GM23338 (cell line): ENCODE measurements at regions not wholly inside any gene's neighbourhood (a gene's known extent, or its start where the extent isn't known, plus 50 kb on each side); places are given as distances from the start of the nearest gene placed in this dataset.
"Not testable (repeated sequence)": the region's sequence is repeated elsewhere in the genome, so short reads cannot be mapped to it uniquely, and the experiment has no call there.

Experiments
- ATAC-seq: fragments of 200-7000 bp; cut with Tn5 transposase; 3 replicates; pipeline ENCODE4 v1.9.1; 2020
- DNase-seq: peaks from one replicate; pipeline ENCODE4 v3.0.0-alpha.2; 2015; ENCODE audit warnings: low spot score
- H2AFZ ChIP-seq: fragments of 200-600 bp; sonication (generic); 2 replicates; pipeline ENCODE4 v1.8.0; 2016; ENCODE audit warnings: antibody characterized with exemption, mild to moderate bottlenecking, moderate library complexity
- H3F3A ChIP-seq: fragments of 200-600 bp; sonication (generic); replicated peaks from 2 replicates; pipeline ENCODE4 v1.8.0; 2017; ENCODE audit warnings: antibody characterized with exemption, mixed run types, low read depth
- H3K27ac ChIP-seq: fragments of 200-600 bp; sonication (generic); 2 replicates; pipeline ENCODE4 v1.6.1; 2016; ENCODE audit warnings: low read depth
- H3K27me3 ChIP-seq: fragments of 200-600 bp; sonication (generic); 2 replicates; pipeline ENCODE4 v1.8.0; 2016; ENCODE audit warnings: mild to moderate bottlenecking, mixed run types, moderate library complexity; ENCODE audit not compliant: insufficient read depth
- H3K36me3 ChIP-seq: fragments of 200-600 bp; sonication (generic); 2 replicates; pipeline ENCODE4 v1.8.0; 2016; ENCODE audit warnings: mild to moderate bottlenecking; ENCODE audit not compliant: insufficient read depth
- H3K4me1 ChIP-seq: fragments of 200-600 bp; sonication (generic); 2 replicates; pipeline ENCODE4 v1.8.0; 2016; ENCODE audit warnings: mild to moderate bottlenecking, moderate library complexity; ENCODE audit not compliant: insufficient read depth
- H3K4me2 ChIP-seq: fragments of 200-600 bp; sonication (generic); 2 replicates; pipeline ENCODE4 v1.7.1; 2017; ENCODE audit warnings: mixed run types
- H3K4me3 ChIP-seq: fragments of 200-600 bp; sonication (generic); 2 replicates; pipeline ENCODE4 v1.6.1; 2016; ENCODE audit warnings: mixed run types
- H3K79me2 ChIP-seq: fragments of 200-600 bp; sonication (generic); replicated peaks from 2 replicates; pipeline ENCODE4 v1.8.0; 2017; ENCODE audit warnings: mild to moderate bottlenecking; ENCODE audit not compliant: insufficient read depth
- H3K9me2 ChIP-seq: fragments of 200-600 bp; sonication (generic); 2 replicates; pipeline ENCODE4 v1.8.0; 2017; ENCODE audit not compliant: insufficient read depth
- H4K20me1 ChIP-seq: fragments of 200-600 bp; sonication (generic); replicated peaks from 2 replicates; pipeline ENCODE4 v1.8.0; 2017; ENCODE audit warnings: mild to moderate bottlenecking; ENCODE audit not compliant: insufficient read depth
- H3K27ac Mint-ChIP-seq: 2 replicates; pipeline ENCODE4 v1.8.0; 2020; ENCODE audit warnings: inconsistent platforms, mild to moderate bottlenecking, moderate library complexity, mixed read lengths
- H3K27me3 Mint-ChIP-seq: 3 replicates; pipeline ENCODE4 v1.8.0; 2022; ENCODE audit warnings: low read depth, mild to moderate bottlenecking, moderate library complexity, mixed read lengths, inconsistent platforms; ENCODE audit not compliant: insufficient read depth, poor library complexity
- H3K36me3 Mint-ChIP-seq: 3 replicates; pipeline ENCODE4 v1.8.0; 2021; ENCODE audit warnings: low read depth, mild to moderate bottlenecking, inconsistent platforms, moderate library complexity, mixed read lengths
- H3K4me1 Mint-ChIP-seq: 3 replicates; pipeline ENCODE4 v1.8.0; 2020; ENCODE audit warnings: mild to moderate bottlenecking, inconsistent platforms, mixed read lengths
- H3K4me3 Mint-ChIP-seq: 3 replicates; pipeline ENCODE4 v1.8.0; 2021; ENCODE audit warnings: moderate library complexity, mild to moderate bottlenecking, inconsistent platforms, mixed read lengths
- H3K9me3 Mint-ChIP-seq: 3 replicates; pipeline ENCODE4 v1.8.0; 2020; ENCODE audit warnings: moderate library complexity, mild to moderate bottlenecking, inconsistent platforms, mixed read lengths
- CTCF ChIP-seq, 2 experiments: fragments of 200-600 bp in 1 of 2; sonication (generic) in 1 of 2; conservative IDR thresholded peaks; 2 replicates each; pipeline versions ENCODE4 v1.5.1 to v1.6.1; 2016 to 2017; ENCODE audit warnings: antibody characterized with exemption in 2 of 2, low read depth in 2 of 2, mild to moderate bottlenecking in 2 of 2, moderate library complexity in 1 of 2
- ETS1 ChIP-seq: IDR thresholded peaks from 2 replicates; pipeline ENCODE4 v1.6.1; 2016; ENCODE audit warnings: antibody characterized with exemption
- EZH2 ChIP-seq: fragments of 200-600 bp; sonication (generic); IDR thresholded peaks from one replicate; pipeline ENCODE4 v1.8.0; 2017; ENCODE audit warnings: antibody characterized with exemption, mild to moderate bottlenecking, low read depth; ENCODE audit not compliant: unreplicated experiment
- POLR2AphosphoS5 ChIP-seq: IDR thresholded peaks from 2 replicates; pipeline ENCODE4 v1.6.1; 2016; ENCODE audit warnings: antibody characterized with exemption, low read depth
- REST ChIP-seq: IDR thresholded peaks from one replicate; pipeline ENCODE4 v1.6.1; 2018; ENCODE audit warnings: antibody characterized with exemption; ENCODE audit not compliant: unreplicated experiment
- STAT1 ChIP-seq: IDR thresholded peaks from one replicate; pipeline ENCODE4 v1.6.1; 2016; ENCODE audit warnings: antibody characterized with exemption; ENCODE audit not compliant: unreplicated experiment
- ZNF114 ChIP-seq: fragments of 250-450 bp; sonication (Bioruptor Pico); IDR thresholded peaks from 2 replicates; pipeline ENCODE4 v1.5.0; 2020; ENCODE audit warnings: mild to moderate bottlenecking, moderate library complexity
- ZNF331 ChIP-seq: fragments of 250-450 bp; sonication (Bioruptor Pico); IDR thresholded peaks from 2 replicates; pipeline ENCODE4 v1.5.0; 2020; ENCODE audit warnings: low read depth, mild to moderate bottlenecking, moderate library complexity

DNA sequence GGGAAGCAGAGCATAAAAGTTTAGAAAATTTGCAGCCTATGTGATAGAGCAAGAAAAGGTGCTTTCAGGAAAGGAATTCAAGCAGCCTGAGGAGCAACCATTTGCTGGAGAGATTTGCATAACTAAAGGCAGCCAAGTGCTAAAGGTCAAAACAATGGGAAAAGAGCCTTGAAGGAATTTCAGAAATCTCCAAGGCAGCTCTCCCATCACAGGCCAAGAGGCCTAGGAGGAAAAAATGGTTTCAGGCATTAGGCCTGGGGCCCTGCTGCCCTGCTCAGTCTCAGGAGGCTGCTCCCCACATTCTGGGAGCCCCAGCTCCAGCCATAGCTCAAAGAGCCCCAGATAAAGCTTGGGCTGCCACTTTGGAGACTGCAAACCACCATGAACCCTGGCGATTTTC lies 95.9 kb upstream of the UNC5B start:
- H4K20me1 ChIP-seq: no peaks in the 10 kb centered on the region
- no peaks in the 10 kb centered on the region for H3K4me1 ChIP-seq
- Mint-ChIP-seq H3K27me3 (peaks cover 2% of the 10 kb centered on the region), H3K27ac (no peak overlapping the region), H3K4me1 (no peaks in the 10 kb centered on the region), H3K9me3 (peaks cover 71% of the 10 kb centered on the region), H3K36me3 (peaks cover 30% of the 10 kb centered on the region), H3K4me3 (no peak overlapping the region)
- no peak overlapping the region for H3K27ac ChIP-seq
- no peak overlapping the region for H3K4me3 ChIP-seq
- H3K27me3 ChIP-seq: no peaks in the 10 kb centered on the region
- peaks cover 12% of the 10 kb centered on the region; the same call in 1 of the 2 replicates for H3K9me2 ChIP-seq
- H3K36me3 ChIP-seq: peaks cover 6% of the 10 kb centered on the region; the same call in 1 of the 2 replicates
- no peak for DNase-seq
- no peak overlapping the region for H2AFZ ChIP-seq
- no peak overlapping the region for H3K4me2 ChIP-seq
- TF ChIP-seq REST (no peak), EZH2 (no peak), ZNF114 (no peak), ETS1 (no peak), ZNF331 (CRISPR knock-in tag) (no peak), CTCF (conservative IDR thresholded peaks at IDR 0.05; ENCODE audit: low read depth in 2 of 2) (no peak), STAT1 (no peak), POLR2AphosphoS5 (no peak)
- H3K79me2 ChIP-seq: no peaks in the 10 kb centered on the region
- ATAC-seq: no peak
- H3F3A ChIP-seq: no peaks in the 10 kb centered on the region

DNA sequence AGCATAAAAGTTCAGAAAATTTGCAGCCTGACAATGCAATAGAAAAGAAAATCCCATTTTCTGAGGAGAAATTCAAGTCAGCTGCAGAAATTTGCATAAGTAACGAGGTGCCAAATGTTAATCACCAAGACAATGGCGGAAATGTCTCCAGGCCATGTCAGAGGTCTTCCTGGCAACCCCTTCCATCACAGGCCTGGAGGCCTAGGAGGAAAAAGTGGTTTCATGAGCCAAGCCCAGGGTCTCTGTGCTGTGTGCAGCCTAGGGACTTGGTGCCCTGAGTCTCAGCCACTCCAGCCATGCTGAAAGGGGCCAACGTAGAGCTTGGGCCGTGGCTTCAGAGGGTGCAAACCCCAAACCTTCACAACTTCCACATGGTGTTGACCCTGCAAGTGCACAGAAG lies 94.8 kb upstream of the UNC5B start:
- not testable (repeated sequence) for H3K27ac Mint-ChIP-seq, H3K4me2 ChIP-seq, H3K4me1 Mint-ChIP-seq, H3K27ac ChIP-seq, ATAC-seq, H3K4me3 Mint-ChIP-seq, H3F3A ChIP-seq, H3K27me3 Mint-ChIP-seq, H3K27me3 ChIP-seq, H3K4me1 ChIP-seq, H2AFZ ChIP-seq, H3K79me2 ChIP-seq, H4K20me1 ChIP-seq, H3K36me3 ChIP-seq, DNase-seq, H3K4me3 ChIP-seq
- peaks cover 72% of the 10 kb centered on the region for H3K9me3 Mint-ChIP-seq
- peaks cover 30% of the 10 kb centered on the region for H3K36me3 Mint-ChIP-seq
- H3K9me2 ChIP-seq: peaks cover 12% of the 10 kb centered on the region; the same call in 1 of the 2 replicates
